ENCODE measurements at regions not wholly inside any gene's neighbourhood (a gene's known extent, or its start where the extent isn't known, plus 50 kb on each side); places are given as distances from the start of the nearest gene placed in this dataset.
"Not testable (repeated sequence)": the region's sequence is repeated elsewhere in the genome, so short reads cannot be mapped to it uniquely, and the experiment has no call there.

GRCh38 chrX:10676235-10676957 is 56.0 kb upstream of the MID1 start:
- WGBS: 47% methylated on average over 15 of the region's 15 CpGs
- Histone ChIP-seq H3K36me3 (ENCODE audit: insufficient read depth) (no peaks in the 10 kb centered on the region), H3K4me3 (ENCODE audit: low read depth, low read length) (no peak overlapping the region), H3K4me1 (ENCODE audit: insufficient read depth) (no peaks in the 10 kb centered on the region), H3K27ac (ENCODE audit: low read depth) (no peak overlapping the region)
- DNase-seq (ENCODE audit: extremely low spot score): no peak

GRCh38 chrX:10677490-10677889 is 57.1 kb upstream of the MID1 start:
- Histone ChIP-seq H3K27ac (ENCODE audit: low read depth) (no peak overlapping the region), H3K36me3 (ENCODE audit: insufficient read depth) (no peaks in the 10 kb centered on the region), H3K4me3 (ENCODE audit: low read depth, low read length) (no peak overlapping the region), H3K4me1 (ENCODE audit: insufficient read depth) (no peaks in the 10 kb centered on the region)
- DNase-seq (ENCODE audit: extremely low spot score): no peak
- WGBS: 44% methylated on average over 5 of the region's 5 CpGs

GRCh38 chrX:10679387-10679786 is 59.0 kb upstream of the MID1 start:
- Histone ChIP-seq H3K4me1 (ENCODE audit: insufficient read depth) (no peaks in the 10 kb centered on the region), H3K4me3 (ENCODE audit: low read depth, low read length) (no peak overlapping the region), H3K27ac (ENCODE audit: low read depth) (no peak overlapping the region), H3K36me3 (ENCODE audit: insufficient read depth) (no peaks in the 10 kb centered on the region)
- 94% methylated on average over 5 of the region's 5 CpGs for WGBS
- no peak for DNase-seq (ENCODE audit: extremely low spot score)

- no peak for DNase-seq (ENCODE audit: extremely low spot score)
- Histone ChIP-seq H3K36me3 (ENCODE audit: insufficient read depth) (no peaks in the 10 kb centered on the region), H3K4me3 (ENCODE audit: low read depth, low read length) (no peak overlapping the region), H3K4me1 (ENCODE audit: insufficient read depth) (no peaks in the 10 kb centered on the region), H3K27ac (ENCODE audit: low read depth) (no peak overlapping the region)
- 96% methylated on average over 4 of the region's 4 CpGs for WGBS
Observed at GRCh38 chrX:10681167-10681566, 60.8 kb upstream of the MID1 start.

- not testable (repeated sequence) for H3K36me3 ChIP-seq (ENCODE audit: insufficient read depth); DNase-seq (ENCODE audit: extremely low spot score); H3K4me1 ChIP-seq (ENCODE audit: insufficient read depth); H3K4me3 ChIP-seq (ENCODE audit: low read depth, low read length); H3K27ac ChIP-seq (ENCODE audit: low read depth)
- 86% methylated on average over 7 of the region's 7 CpGs for WGBS
Observed at GRCh38 chrX:10683631-10684030, 63.2 kb upstream of the MID1 start.

- no peaks in the 10 kb centered on the region for H3K36me3 ChIP-seq (ENCODE audit: insufficient read depth)
- whole genome bisulfite sequencing: 93% methylated on average over 2 of the region's 2 CpGs
- no peak overlapping the region for H3K27ac ChIP-seq (ENCODE audit: low read depth)
- no peak for DNase-seq (ENCODE audit: extremely low spot score)
- H3K4me3 ChIP-seq (ENCODE audit: low read depth, low read length): no peak overlapping the region
- no peaks in the 10 kb centered on the region for H3K4me1 ChIP-seq (ENCODE audit: insufficient read depth)
Observed at GRCh38 chrX:10685923-10686595, 65.7 kb upstream of the MID1 start.

GRCh38 chrX:10691751-10692150 is 71.4 kb upstream of the MID1 start:
- not testable (repeated sequence) for H3K4me3 ChIP-seq (ENCODE audit: low read depth, low read length); H3K27ac ChIP-seq (ENCODE audit: low read depth); H3K4me1 ChIP-seq (ENCODE audit: insufficient read depth); H3K36me3 ChIP-seq (ENCODE audit: insufficient read depth); DNase-seq (ENCODE audit: extremely low spot score)
- WGBS: 90% methylated on average over 4 of the region's 4 CpGs

GRCh38 chrX:10697616-10698317 is 77.4 kb upstream of the MID1 start:
- 91% methylated on average over 7 of the region's 7 CpGs for WGBS
- Histone ChIP-seq H3K36me3 (ENCODE audit: insufficient read depth) (no peaks in the 10 kb centered on the region), H3K27ac (ENCODE audit: low read depth) (no peak overlapping the region), H3K4me1 (ENCODE audit: insufficient read depth) (no peaks in the 10 kb centered on the region), H3K4me3 (ENCODE audit: low read depth, low read length) (no peak overlapping the region)
- DNase-seq (ENCODE audit: extremely low spot score): no peak

GRCh38 chrX:10698318-10698640 is 77.9 kb upstream of the MID1 start:
- no peak for DNase-seq (ENCODE audit: extremely low spot score)
- no peaks in the 10 kb centered on the region for H3K4me1 ChIP-seq (ENCODE audit: insufficient read depth)
- WGBS: 98% methylated on average over 1 of the region's 1 CpG
- no peaks in the 10 kb centered on the region for H3K36me3 ChIP-seq (ENCODE audit: insufficient read depth)
- no peak overlapping the region for H3K4me3 ChIP-seq (ENCODE audit: low read depth, low read length)
- H3K27ac ChIP-seq (ENCODE audit: low read depth): no peak overlapping the region

- no peaks in the 10 kb centered on the region for H3K36me3 ChIP-seq (ENCODE audit: insufficient read depth)
- no peak overlapping the region for H3K27ac ChIP-seq (ENCODE audit: low read depth)
- no peak for DNase-seq (ENCODE audit: extremely low spot score)
- H3K4me3 ChIP-seq (ENCODE audit: low read depth, low read length): no peak overlapping the region
- WGBS: 68% methylated on average over 4 of the region's 4 CpGs
- no peaks in the 10 kb centered on the region for H3K4me1 ChIP-seq (ENCODE audit: insufficient read depth)
Observed at GRCh38 chrX:10702031-10702430, 81.6 kb upstream of the MID1 start.

GRCh38 chrX:10706342-10706741 is 86.0 kb upstream of the MID1 start:
- not testable (repeated sequence) for H3K4me1 ChIP-seq (ENCODE audit: insufficient read depth); H3K27ac ChIP-seq (ENCODE audit: low read depth); H3K36me3 ChIP-seq (ENCODE audit: insufficient read depth); H3K4me3 ChIP-seq (ENCODE audit: low read depth, low read length); DNase-seq (ENCODE audit: extremely low spot score)
- 93% methylated on average over 3 of the region's 3 CpGs for WGBS

GRCh38 chrX:10707773-10708172 is 87.4 kb upstream of the MID1 start:
- no peak overlapping the region for H3K27ac ChIP-seq (ENCODE audit: low read depth)
- 84% methylated on average over 2 of the region's 2 CpGs for WGBS
- no peaks in the 10 kb centered on the region for H3K36me3 ChIP-seq (ENCODE audit: insufficient read depth)
- DNase-seq (ENCODE audit: extremely low spot score): no peak
- no peak overlapping the region for H3K4me3 ChIP-seq (ENCODE audit: low read depth, low read length)
- H3K4me1 ChIP-seq (ENCODE audit: insufficient read depth): no peaks in the 10 kb centered on the region

GRCh38 chrX:10709276-10709675 is 88.9 kb upstream of the MID1 start:
- Histone ChIP-seq H3K36me3 (ENCODE audit: insufficient read depth) (no peaks in the 10 kb centered on the region), H3K27ac (ENCODE audit: low read depth) (no peak overlapping the region), H3K4me3 (ENCODE audit: low read depth, low read length) (no peak overlapping the region), H3K4me1 (ENCODE audit: insufficient read depth) (no peaks in the 10 kb centered on the region)
- 64% methylated on average over 4 of the region's 4 CpGs for WGBS
- DNase-seq (ENCODE audit: extremely low spot score): no peak

GRCh38 chrX:10714531-10714930 is 94.1 kb upstream of the MID1 start:
- no peak for DNase-seq (ENCODE audit: extremely low spot score)
- no peaks in the 10 kb centered on the region for H3K4me1 ChIP-seq (ENCODE audit: insufficient read depth)
- H3K36me3 ChIP-seq (ENCODE audit: insufficient read depth): no peaks in the 10 kb centered on the region
- H3K27ac ChIP-seq (ENCODE audit: low read depth): no peak overlapping the region
- H3K4me3 ChIP-seq (ENCODE audit: low read depth, low read length): no peak overlapping the region
- WGBS: 58% methylated on average over 5 of the region's 5 CpGs
